ENCODE measurements at regions not wholly inside any gene's neighbourhood (a gene's known extent, or its start where the extent isn't known, plus 50 kb on each side); places are given as distances from the start of the nearest gene placed in this dataset.

GRCh38 chr4:120329386-120329785, 262.7 kb upstream of the MAD2L1 start:
- TF ChIP-seq BCL3 (IDR thresholded peaks at IDR 0.05) (no peak), PBX3 (IDR thresholded peaks at IDR 0.05) (no peak), MAX (IDR thresholded peaks at IDR 0.05) (no peak), ZFP36 (IDR thresholded peaks at IDR 0.05; ENCODE audit: borderline replicate concordance, partially characterized antibody) (no peak), CEBPB (IDR thresholded peaks at IDR 0.05) (no peak)
- ChIA-PET POLR2A (no interaction called here), CTCF (no interaction called here)
- Histone ChIP-seq H3K27ac (no peak overlapping the region), H3K4me3 (no peak overlapping the region), H3K4me2 (no peak overlapping the region), H3K9me3 (no peaks in the 10 kb centered on the region), H3K4me1 (no peaks in the 10 kb centered on the region)
- DNase-seq (ENCODE audit: low read depth in 1 of 2, low spot score in 1 of 2) = no peak
- FAIRE-seq = no peak
- ATAC-seq = no peak
- 13% methylated on average over 1 of the region's 1 CpG for WGBS (ENCODE audit: missing lambda C conversion rate)

- Histone ChIP-seq H3K4me1 (no peaks in the 10 kb centered on the region), H3K4me2 (no peak overlapping the region), H3K9me3 (no peaks in the 10 kb centered on the region), H3K4me3 (no peak overlapping the region), H3K27ac (no peak overlapping the region)
- CTCF ChIA-PET = no interaction called here
- POLR2A ChIA-PET = no interaction called here
- DNase-seq (ENCODE audit: low read depth in 1 of 2, low spot score in 1 of 2) (no peak), ATAC-seq (no peak), FAIRE-seq (no peak)
- TF ChIP-seq USF2 (IDR thresholded peaks at IDR 0.05) (no peak), HEYL (CRISPR knock-in tag; IDR thresholded peaks at IDR 0.05) (no peak), RNF2 (IDR thresholded peaks at IDR 0.05; ENCODE audit: borderline replicate concordance, low read depth) (no peak), EHMT2 (IDR thresholded peaks at IDR 0.05; ENCODE audit: low read depth) (no peak), EP300 (IDR thresholded peaks at IDR 0.05) (no peak), ZC3H11A (IDR thresholded peaks at IDR 0.05) (no peak), RAD21 (conservative IDR thresholded peaks at IDR 0.05 in 1 of 2, IDR thresholded peaks at IDR 0.05 in 1 of 2) (no peak), CBX8 (IDR thresholded peaks at IDR 0.05) (no peak), FOSL2 (IDR thresholded peaks at IDR 0.05) (no peak), FOSL2 (CRISPR knock-in tag; IDR thresholded peaks at IDR 0.05) (no peak), NR3C1 (IDR thresholded peaks at IDR 0.05) (no peak), MYC (IDR thresholded peaks at IDR 0.05; ENCODE audit: borderline replicate concordance, low read length) (no peak), ZFP36 (IDR thresholded peaks at IDR 0.05; ENCODE audit: borderline replicate concordance, partially characterized antibody) (no peak), GATA3 (IDR thresholded peaks at IDR 0.05; ENCODE audit: borderline replicate concordance) (no peak), HDAC2 (IDR thresholded peaks at IDR 0.05) (no peak), ZSCAN20 (CRISPR knock-in tag; IDR thresholded peaks at IDR 0.05) (no peak), E2F6 (IDR thresholded peaks at IDR 0.05; ENCODE audit: borderline replicate concordance, low read depth) (no peak), BCL3 (IDR thresholded peaks at IDR 0.05) (no peak), MAFK (IDR thresholded peaks at IDR 0.05; ENCODE audit: partially characterized antibody) (no peak), PHF8 (IDR thresholded peaks at IDR 0.05; ENCODE audit: borderline replicate concordance, low read depth) (no peak)
Measured at GRCh38 chr4:120327276-120327675, 260.6 kb upstream of the MAD2L1 start.

Data from A549 (cell line).